Vagina (tissue), 2 donors: ENCODE measurements at regions not wholly inside any gene's neighbourhood (a gene's known extent, or its start where the extent isn't known, plus 50 kb on each side); places are given as distances from the start of the nearest gene placed in this dataset.

Source experiments
- CTCF ChIP-seq, 3 experiments: fragments of 450-650 bp in 2 of 3; fragments of 200-600 bp in 1 of 3; sonication (generic) in 1 of 3; IDR thresholded peaks; one replicate each; pipeline ENCODE4 v1.5.1; 2017 to 2019; ENCODE audit warnings: antibody characterized with exemption in 3 of 3, mild to moderate bottlenecking in 2 of 3, moderate library complexity in 2 of 3
- POLR2A ChIP-seq, 2 donors: fragments of 450-650 bp; IDR thresholded peaks; one replicate each; pipeline ENCODE4 v1.6.1; 2017; ENCODE audit warnings: antibody characterized with exemption in 2 of 2, mild to moderate bottlenecking in 2 of 2, moderate library complexity in 2 of 2

GRCh38 chr13:40164133-40164532 lies 502.3 kb downstream of the FOXO1 start:
- TF ChIP-seq CTCF (IDR thresholded peaks at IDR 0.05) (no peak), POLR2A (IDR thresholded peaks at IDR 0.05) (no peak)
